SK-N-SH (cell line): ENCODE measurements at regions not wholly inside any gene's neighbourhood (a gene's known extent, or its start where the extent isn't known, plus 50 kb on each side); places are given as distances from the start of the nearest gene placed in this dataset.

Experiments
- CTCF ChIA-PET: fragments of 300-600, 350-600 bp; formaldehyde crosslinking; extraction: SDS; loops from one replicate; lab custom pipeline; 2021; lab: Yijun Ruan, JAX
- POLR2A ChIA-PET: fragments of 350-600 bp; sonication (Branson Sonifier 250); formaldehyde crosslinking; extraction: SDS; loops from one replicate; lab custom pipeline; 2020; ENCODE audit warnings: antibody characterized with exemption, inconsistent platforms; lab: Yijun Ruan, JAX
- DNase-seq: peaks from one replicate; pipeline ENCODE4 v3.0.0; 2012
- H2AFZ ChIP-seq: fragments of 200-600 bp; sonication (generic); 2 replicates; pipeline ENCODE4 v1.8.1; 2016; ENCODE audit warnings: antibody characterized with exemption, mild to moderate bottlenecking, low read depth
- H3F3A ChIP-seq: fragments of 200-600 bp; sonication (generic); replicated peaks from 2 replicates; pipeline ENCODE3; 2016; ENCODE audit warnings: antibody characterized with exemption, mild to moderate bottlenecking; ENCODE audit not compliant: insufficient read depth
- H3K27ac ChIP-seq, 2 experiments: fragments of 200-500 bp in 1 of 2; fragments of 200-600 bp in 1 of 2; sonication (Bioruptor generic) in 1 of 2; sonication (generic), shearing (Covaris generic) in 1 of 2; 2 replicates each; pipeline versions ENCODE4 v1.5.1 to v1.6.1; 2014 to 2016; ENCODE audit warnings: low read depth in 2 of 2, inconsistent platforms in 1 of 2, low read length in 1 of 2, mild to moderate bottlenecking in 1 of 2, mixed read lengths in 1 of 2
- H3K27me3 ChIP-seq: fragments of 200-600 bp; sonication (generic), shearing (Covaris generic); 2 replicates; pipeline ENCODE4 v1.6.1; 2016; ENCODE audit warnings: mixed run types; ENCODE audit not compliant: insufficient read depth
- H3K36me3 ChIP-seq, 2 experiments: fragments of 200-500 bp in 1 of 2; fragments of 200-600 bp in 1 of 2; sonication (Bioruptor generic) in 1 of 2; sonication (generic) in 1 of 2; replicated peaks in 1 of 2; 2 replicates each; pipeline versions ENCODE3 to v1.5.1; 2014 to 2016; ENCODE audit warnings: low read length in 1 of 2, mild to moderate bottlenecking in 1 of 2; ENCODE audit not compliant: insufficient read depth in 2 of 2, control insufficient read depth in 1 of 2
- H3K4me1 ChIP-seq, 2 experiments: fragments of 200-500 bp in 1 of 2; fragments of 200-600 bp in 1 of 2; sonication (Bioruptor generic) in 1 of 2; sonication (generic), shearing (Covaris generic) in 1 of 2; 2 replicates each; pipeline versions ENCODE4 v1.5.1 to v1.6.1; 2014 to 2016; ENCODE audit warnings: low read depth in 1 of 2, low read length in 1 of 2, mixed run types in 1 of 2; ENCODE audit not compliant: insufficient read depth in 2 of 2, control insufficient read depth in 1 of 2
- H3K4me2 ChIP-seq: fragments of 200-600 bp; sonication (generic), shearing (Covaris generic); 2 replicates; pipeline ENCODE4 v1.6.1; 2017; ENCODE audit warnings: mixed run types
- H3K4me3 ChIP-seq, 2 experiments: fragments of 200-500 bp in 1 of 2; fragments of 200-600 bp in 1 of 2; sonication (Bioruptor generic) in 1 of 2; sonication (generic), shearing (Covaris generic) in 1 of 2; 2 replicates each; pipeline versions ENCODE4 v1.5.1 to v1.8.1; 2014 to 2016; ENCODE audit warnings: low read depth in 2 of 2, inconsistent platforms in 1 of 2, low read length in 1 of 2, mild to moderate bottlenecking in 1 of 2, mixed read lengths in 1 of 2, moderate library complexity in 1 of 2
- H3K79me2 ChIP-seq: fragments of 200-600 bp; sonication (generic); 2 replicates; pipeline ENCODE4 v1.8.1; 2017; ENCODE audit warnings: mild to moderate bottlenecking; ENCODE audit not compliant: insufficient read depth
- H3K9ac ChIP-seq: fragments of 200-600 bp; sonication (generic); 2 replicates; pipeline ENCODE4 v1.6.1; 2017; ENCODE audit warnings: mixed run types
- H3K9me2 ChIP-seq: fragments of 200-600 bp; sonication (generic); 2 replicates; pipeline ENCODE4 v1.6.1; 2017; ENCODE audit warnings: mixed run types
- H3K9me3 ChIP-seq: fragments of 200-600 bp; sonication (generic); 2 replicates; pipeline ENCODE4 v1.6.1; 2017; ENCODE audit warnings: mixed run types, mild to moderate bottlenecking, moderate library complexity
- H4K20me1 ChIP-seq: fragments of 200-600 bp; sonication (generic); 2 replicates; pipeline ENCODE4 v1.6.1; 2017; ENCODE audit warnings: mild to moderate bottlenecking, mixed run types; ENCODE audit not compliant: insufficient read depth
- CHD2 ChIP-seq: fragments of 150-350 bp; IDR thresholded peaks from 2 replicates; pipeline ENCODE4 v1.6.1; 2018; ENCODE audit warnings: low read length; ENCODE audit not compliant: partially characterized antibody
- EP300 ChIP-seq, 2 experiments: IDR thresholded peaks; 2 replicates each; pipeline versions ENCODE4 v1.4.0 to v1.6.1; 2012; ENCODE audit warnings: borderline replicate concordance in 1 of 2, low read depth in 1 of 2, low read length in 1 of 2
- FOSL2 ChIP-seq: IDR thresholded peaks from 2 replicates; pipeline ENCODE4 v1.4.0; 2012; ENCODE audit warnings: low read depth, mild to moderate bottlenecking, moderate library complexity, borderline replicate concordance
- FOXJ3 ChIP-seq: sonication (generic); formaldehyde crosslinking; IDR thresholded peaks from 2 replicates; pipeline ENCODE4 v1.5.1; 2020; ENCODE audit warnings: mild to moderate bottlenecking, missing genetic modification reagents
- GATA2 ChIP-seq: sonication (generic); formaldehyde crosslinking; IDR thresholded peaks from 2 replicates; pipeline ENCODE4 v1.5.0; 2020; ENCODE audit warnings: mild to moderate bottlenecking, missing genetic modification reagents
- MXI1 ChIP-seq: IDR thresholded peaks from 2 replicates; pipeline ENCODE4 v1.6.1; 2012; ENCODE audit warnings: mild to moderate bottlenecking, low read depth, low read length, improper control_type of control experiment
- RCOR1 ChIP-seq: fragments of 150-350 bp; IDR thresholded peaks from 2 replicates; pipeline ENCODE4 v1.6.1; 2017; ENCODE audit warnings: antibody characterized with exemption, low read length
- RFX5 ChIP-seq: IDR thresholded peaks from 2 replicates; pipeline ENCODE4 v1.6.1; 2012; ENCODE audit warnings: mild to moderate bottlenecking, improper control_type of control experiment, low read length
- SMC3 ChIP-seq: IDR thresholded peaks from 2 replicates; pipeline ENCODE4 v1.6.1; 2012; ENCODE audit warnings: low read depth, low read length, improper control_type of control experiment
- TCF12 ChIP-seq: IDR thresholded peaks from 2 replicates; pipeline ENCODE4 v1.4.0; 2012
- WGBS: methylation state at CpG from one replicate; pipeline ENCODE4 v1.1.6; 2017; ENCODE audit warnings: low lambda C conversion rate; 5-methylcytosine and 5-hydroxymethylcytosine counted together
- TF ChIP-seq, protein P1 (sequence below): fragments of 200-600 bp; sonication (generic); IDR thresholded peaks from 2 replicates; pipeline ENCODE4 v1.6.1; 2017; ENCODE audit warnings: antibody characterized with exemption, mild to moderate bottlenecking, moderate library complexity
- TF ChIP-seq, protein P2 (sequence below): fragments of 150-350 bp; IDR thresholded peaks from 2 replicates; pipeline ENCODE4 v1.6.1; 2016; ENCODE audit warnings: mild to moderate bottlenecking, low read depth, low read length
- TF ChIP-seq, protein P3 (sequence below): IDR thresholded peaks from 2 replicates; pipeline ENCODE4 v1.4.0; 2012; ENCODE audit warnings: low read depth
- TF ChIP-seq, protein P4 (sequence below): fragments of 150-350 bp; IDR thresholded peaks from 2 replicates; pipeline ENCODE4 v1.6.1; 2017; ENCODE audit warnings: antibody characterized with exemption, low read length, low read depth, borderline replicate concordance
- TF ChIP-seq, protein P5 (sequence below): IDR thresholded peaks from 2 replicates; pipeline ENCODE4; 2012
- TF ChIP-seq, protein P6 (sequence below): IDR thresholded peaks from 2 replicates; pipeline ENCODE4 v1.6.1; 2012; ENCODE audit warnings: mild to moderate bottlenecking, low read depth, low read length, moderate library complexity

DNA sequence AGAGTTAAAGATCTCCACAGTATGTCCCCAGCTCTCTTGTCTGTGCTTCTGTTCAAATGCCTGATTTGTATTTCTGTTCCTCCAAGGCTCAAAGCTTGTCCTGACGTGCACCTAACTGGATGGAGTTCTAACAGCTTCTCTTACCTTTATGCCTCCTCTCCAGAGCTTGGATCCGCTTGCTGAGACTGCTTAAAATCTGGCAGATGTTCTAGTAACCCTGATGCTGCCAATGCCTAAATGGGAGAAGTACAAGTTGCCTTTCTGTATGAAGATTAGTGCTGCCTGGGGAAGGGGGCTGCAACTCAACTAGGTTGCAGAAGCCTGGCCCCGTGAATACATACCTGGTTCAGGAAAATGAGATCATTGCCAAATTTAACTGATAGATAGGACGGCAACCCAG, 354.5 kb upstream of the KCNMB2 start (continued):
- TF ChIP-seq, protein P1, sequence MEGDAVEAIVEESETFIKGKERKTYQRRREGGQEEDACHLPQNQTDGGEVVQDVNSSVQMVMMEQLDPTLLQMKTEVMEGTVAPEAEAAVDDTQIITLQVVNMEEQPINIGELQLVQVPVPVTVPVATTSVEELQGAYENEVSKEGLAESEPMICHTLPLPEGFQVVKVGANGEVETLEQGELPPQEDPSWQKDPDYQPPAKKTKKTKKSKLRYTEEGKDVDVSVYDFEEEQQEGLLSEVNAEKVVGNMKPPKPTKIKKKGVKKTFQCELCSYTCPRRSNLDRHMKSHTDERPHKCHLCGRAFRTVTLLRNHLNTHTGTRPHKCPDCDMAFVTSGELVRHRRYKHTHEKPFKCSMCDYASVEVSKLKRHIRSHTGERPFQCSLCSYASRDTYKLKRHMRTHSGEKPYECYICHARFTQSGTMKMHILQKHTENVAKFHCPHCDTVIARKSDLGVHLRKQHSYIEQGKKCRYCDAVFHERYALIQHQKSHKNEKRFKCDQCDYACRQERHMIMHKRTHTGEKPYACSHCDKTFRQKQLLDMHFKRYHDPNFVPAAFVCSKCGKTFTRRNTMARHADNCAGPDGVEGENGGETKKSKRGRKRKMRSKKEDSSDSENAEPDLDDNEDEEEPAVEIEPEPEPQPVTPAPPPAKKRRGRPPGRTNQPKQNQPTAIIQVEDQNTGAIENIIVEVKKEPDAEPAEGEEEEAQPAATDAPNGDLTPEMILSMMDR: no peak
- TF ChIP-seq, protein P2, sequence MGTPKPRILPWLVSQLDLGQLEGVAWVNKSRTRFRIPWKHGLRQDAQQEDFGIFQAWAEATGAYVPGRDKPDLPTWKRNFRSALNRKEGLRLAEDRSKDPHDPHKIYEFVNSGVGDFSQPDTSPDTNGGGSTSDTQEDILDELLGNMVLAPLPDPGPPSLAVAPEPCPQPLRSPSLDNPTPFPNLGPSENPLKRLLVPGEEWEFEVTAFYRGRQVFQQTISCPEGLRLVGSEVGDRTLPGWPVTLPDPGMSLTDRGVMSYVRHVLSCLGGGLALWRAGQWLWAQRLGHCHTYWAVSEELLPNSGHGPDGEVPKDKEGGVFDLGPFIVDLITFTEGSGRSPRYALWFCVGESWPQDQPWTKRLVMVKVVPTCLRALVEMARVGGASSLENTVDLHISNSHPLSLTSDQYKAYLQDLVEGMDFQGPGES: no peak
- TF ChIP-seq EP300 (IDR thresholded peaks at IDR 0.05; ENCODE audit: borderline replicate concordance in 1 of 2, low read depth in 1 of 2, low read length in 1 of 2) (no peak), FOSL2 (no peak)
- TF ChIP-seq, protein P3, sequence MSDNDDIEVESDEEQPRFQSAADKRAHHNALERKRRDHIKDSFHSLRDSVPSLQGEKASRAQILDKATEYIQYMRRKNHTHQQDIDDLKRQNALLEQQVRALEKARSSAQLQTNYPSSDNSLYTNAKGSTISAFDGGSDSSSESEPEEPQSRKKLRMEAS: no peak
- TF ChIP-seq, protein P4, sequence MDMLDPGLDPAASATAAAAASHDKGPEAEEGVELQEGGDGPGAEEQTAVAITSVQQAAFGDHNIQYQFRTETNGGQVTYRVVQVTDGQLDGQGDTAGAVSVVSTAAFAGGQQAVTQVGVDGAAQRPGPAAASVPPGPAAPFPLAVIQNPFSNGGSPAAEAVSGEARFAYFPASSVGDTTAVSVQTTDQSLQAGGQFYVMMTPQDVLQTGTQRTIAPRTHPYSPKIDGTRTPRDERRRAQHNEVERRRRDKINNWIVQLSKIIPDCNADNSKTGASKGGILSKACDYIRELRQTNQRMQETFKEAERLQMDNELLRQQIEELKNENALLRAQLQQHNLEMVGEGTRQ: no peak
- TF ChIP-seq, protein P5, sequence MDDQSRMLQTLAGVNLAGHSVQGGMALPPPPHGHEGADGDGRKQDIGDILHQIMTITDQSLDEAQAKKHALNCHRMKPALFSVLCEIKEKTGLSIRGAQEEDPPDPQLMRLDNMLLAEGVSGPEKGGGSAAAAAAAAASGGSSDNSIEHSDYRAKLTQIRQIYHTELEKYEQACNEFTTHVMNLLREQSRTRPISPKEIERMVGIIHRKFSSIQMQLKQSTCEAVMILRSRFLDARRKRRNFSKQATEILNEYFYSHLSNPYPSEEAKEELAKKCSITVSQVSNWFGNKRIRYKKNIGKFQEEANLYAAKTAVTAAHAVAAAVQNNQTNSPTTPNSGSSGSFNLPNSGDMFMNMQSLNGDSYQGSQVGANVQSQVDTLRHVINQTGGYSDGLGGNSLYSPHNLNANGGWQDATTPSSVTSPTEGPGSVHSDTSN: no peak
- TF ChIP-seq, all 33 proteins: peak for 0

DNA sequence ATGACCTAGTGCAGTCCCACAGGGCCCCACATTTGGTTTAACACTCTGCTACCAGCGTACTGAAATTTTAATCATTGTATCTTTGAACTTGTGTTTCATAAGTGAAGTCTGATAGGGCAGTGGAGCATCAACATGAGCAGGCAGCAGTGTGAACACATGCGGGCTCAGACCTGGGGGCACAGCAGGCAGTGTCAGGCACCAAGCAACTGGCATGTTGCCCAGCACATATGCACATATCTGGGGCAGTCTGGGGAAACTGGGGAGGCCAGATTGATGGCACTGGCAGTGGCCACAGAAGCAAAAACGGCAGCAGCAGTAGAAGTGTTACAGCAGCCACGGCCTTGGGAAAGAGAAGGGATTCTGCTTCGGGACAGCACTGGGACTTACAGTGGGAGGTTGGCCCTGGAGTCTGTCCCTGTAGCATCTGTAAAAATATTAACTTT, 353.9 kb upstream of the KCNMB2 start:
- 45% methylated on average over 5 of the region's 5 CpGs for WGBS
- H3K79me2 ChIP-seq: no peaks in the 10 kb centered on the region
- H3K4me1 ChIP-seq: peaks cover 0 to 17% of the 10 kb centered on the region in 2 experiments; a peak in 2 of 4 replicates
- H3K27me3 ChIP-seq: no peaks in the 10 kb centered on the region
- H3K36me3 ChIP-seq: no peaks in the 10 kb centered on the region
- H3K4me2 ChIP-seq: no peak overlapping the region
- H3K27ac ChIP-seq: peak overlapping the region in 1 of 2 experiments; percentile 99; a peak in 2 of 4 replicates
- no peaks in the 10 kb centered on the region for H3K9me2 ChIP-seq
- TF ChIP-seq, protein P1: no peak
- TF ChIP-seq RFX5: no peak
- TF ChIP-seq SMC3: peak; percentile 13; the same call in 1 of the 2 replicates
- peak; percentile 83 for TF ChIP-seq CHD2
- TF ChIP-seq MXI1: peak; percentile 79
- peak; percentile 99 for TF ChIP-seq FOXJ3
- peak; percentile 93 for TF ChIP-seq GATA2 (CRISPR knock-in tag)
- TF ChIP-seq TCF12: 0 out of 2 replicates have a peak, but pooled peaks have one; percentile 28
- peak in 1 of 2 experiments; percentile 89; a peak in 2 of 4 replicates for TF ChIP-seq EP300 (IDR thresholded peaks at IDR 0.05; ENCODE audit: borderline replicate concordance in 1 of 2, low read depth in 1 of 2, low read length in 1 of 2)
- TF ChIP-seq, protein P6, sequence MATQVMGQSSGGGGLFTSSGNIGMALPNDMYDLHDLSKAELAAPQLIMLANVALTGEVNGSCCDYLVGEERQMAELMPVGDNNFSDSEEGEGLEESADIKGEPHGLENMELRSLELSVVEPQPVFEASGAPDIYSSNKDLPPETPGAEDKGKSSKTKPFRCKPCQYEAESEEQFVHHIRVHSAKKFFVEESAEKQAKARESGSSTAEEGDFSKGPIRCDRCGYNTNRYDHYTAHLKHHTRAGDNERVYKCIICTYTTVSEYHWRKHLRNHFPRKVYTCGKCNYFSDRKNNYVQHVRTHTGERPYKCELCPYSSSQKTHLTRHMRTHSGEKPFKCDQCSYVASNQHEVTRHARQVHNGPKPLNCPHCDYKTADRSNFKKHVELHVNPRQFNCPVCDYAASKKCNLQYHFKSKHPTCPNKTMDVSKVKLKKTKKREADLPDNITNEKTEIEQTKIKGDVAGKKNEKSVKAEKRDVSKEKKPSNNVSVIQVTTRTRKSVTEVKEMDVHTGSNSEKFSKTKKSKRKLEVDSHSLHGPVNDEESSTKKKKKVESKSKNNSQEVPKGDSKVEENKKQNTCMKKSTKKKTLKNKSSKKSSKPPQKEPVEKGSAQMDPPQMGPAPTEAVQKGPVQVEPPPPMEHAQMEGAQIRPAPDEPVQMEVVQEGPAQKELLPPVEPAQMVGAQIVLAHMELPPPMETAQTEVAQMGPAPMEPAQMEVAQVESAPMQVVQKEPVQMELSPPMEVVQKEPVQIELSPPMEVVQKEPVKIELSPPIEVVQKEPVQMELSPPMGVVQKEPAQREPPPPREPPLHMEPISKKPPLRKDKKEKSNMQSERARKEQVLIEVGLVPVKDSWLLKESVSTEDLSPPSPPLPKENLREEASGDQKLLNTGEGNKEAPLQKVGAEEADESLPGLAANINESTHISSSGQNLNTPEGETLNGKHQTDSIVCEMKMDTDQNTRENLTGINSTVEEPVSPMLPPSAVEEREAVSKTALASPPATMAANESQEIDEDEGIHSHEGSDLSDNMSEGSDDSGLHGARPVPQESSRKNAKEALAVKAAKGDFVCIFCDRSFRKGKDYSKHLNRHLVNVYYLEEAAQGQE: no peak
- TF ChIP-seq RCOR1: peak; percentile 94
- TF ChIP-seq, all 33 proteins: peak for 8
- Histone ChIP-seq H3F3A (no peaks in the 10 kb centered on the region), H3K9ac (no peak overlapping the region), H4K20me1 (no peaks in the 10 kb centered on the region), H3K4me3 (0 out of 4 replicates have a peak overlapping the region, but pooled peaks of 1 of the 2 experiments have one; percentile 6), H3K9me3 (peaks cover 2% of the 10 kb centered on the region; the same call in 1 of the 2 replicates), H2AFZ (peak overlapping the region; percentile 56)
- DNase-seq: peak; percentile 71
- ChIA-PET POLR2A (no interaction called here), CTCF (no interaction called here)
